Astrocyte (in vitro differentiated cells and primary cell): ENCODE measurements at regions not wholly inside any gene's neighbourhood (a gene's known extent, or its start where the extent isn't known, plus 50 kb on each side); places are given as distances from the start of the nearest gene placed in this dataset.

Experiments used
- EZH2 ChIP-seq: IDR thresholded peaks from 2 replicates; pipeline ENCODE4 v1.6.1; 2012; ENCODE audit warnings: mild to moderate bottlenecking, low read length, inconsistent platforms; ENCODE audit not compliant: insufficient read depth
- TF ChIP-seq, protein P1 (sequence below): IDR thresholded peaks from 2 replicates; pipeline ENCODE4 v1.5.1; 2011; ENCODE audit warnings: low read depth, mild to moderate bottlenecking, inconsistent platforms, low read length, moderate library complexity; ENCODE audit not compliant: insufficient read depth

DNA sequence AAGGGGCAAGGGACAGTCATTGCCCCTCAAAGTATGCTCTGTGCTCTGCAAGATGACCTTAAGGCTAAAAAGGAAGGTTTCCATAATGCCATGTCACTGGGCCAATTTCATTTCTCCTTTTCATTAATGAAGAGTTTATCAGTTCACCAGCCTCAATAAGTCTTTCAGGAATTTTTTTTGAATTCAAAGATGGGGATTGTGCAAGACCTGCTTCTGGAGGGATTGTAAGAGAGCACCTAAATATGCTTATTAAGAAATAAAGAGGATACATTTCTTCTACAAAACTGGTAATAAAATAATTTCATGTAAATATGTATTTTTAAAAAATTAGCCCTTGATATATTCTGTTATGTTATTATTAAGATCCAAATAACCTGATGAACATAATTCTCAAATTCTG, 86.8 kb upstream of the RGS4 start:
- TF ChIP-seq, protein P1, sequence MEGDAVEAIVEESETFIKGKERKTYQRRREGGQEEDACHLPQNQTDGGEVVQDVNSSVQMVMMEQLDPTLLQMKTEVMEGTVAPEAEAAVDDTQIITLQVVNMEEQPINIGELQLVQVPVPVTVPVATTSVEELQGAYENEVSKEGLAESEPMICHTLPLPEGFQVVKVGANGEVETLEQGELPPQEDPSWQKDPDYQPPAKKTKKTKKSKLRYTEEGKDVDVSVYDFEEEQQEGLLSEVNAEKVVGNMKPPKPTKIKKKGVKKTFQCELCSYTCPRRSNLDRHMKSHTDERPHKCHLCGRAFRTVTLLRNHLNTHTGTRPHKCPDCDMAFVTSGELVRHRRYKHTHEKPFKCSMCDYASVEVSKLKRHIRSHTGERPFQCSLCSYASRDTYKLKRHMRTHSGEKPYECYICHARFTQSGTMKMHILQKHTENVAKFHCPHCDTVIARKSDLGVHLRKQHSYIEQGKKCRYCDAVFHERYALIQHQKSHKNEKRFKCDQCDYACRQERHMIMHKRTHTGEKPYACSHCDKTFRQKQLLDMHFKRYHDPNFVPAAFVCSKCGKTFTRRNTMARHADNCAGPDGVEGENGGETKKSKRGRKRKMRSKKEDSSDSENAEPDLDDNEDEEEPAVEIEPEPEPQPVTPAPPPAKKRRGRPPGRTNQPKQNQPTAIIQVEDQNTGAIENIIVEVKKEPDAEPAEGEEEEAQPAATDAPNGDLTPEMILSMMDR, result no peak
- TF ChIP-seq EZH2, result no peak
